K562 (cell line): ENCODE measurements at regions not wholly inside any gene's neighbourhood (a gene's known extent, or its start where the extent isn't known, plus 50 kb on each side); places are given as distances from the start of the nearest gene placed in this dataset.

Experiments
- ATAC-seq: fragments of 200-7000 bp; cut with Tn5 transposase; 3 replicates; pipeline ENCODE4 v1.9.1; 2020; ENCODE audit warnings: moderate library complexity
- BruUV-seq: library from RNA; stranded (reverse); fragments of 400-500 nt; replicated peaks from 2 replicates; lab custom pipeline; 2021; lab: Mats Ljungman, UMichigan
- CTCF ChIA-PET: fragments of 300-600 bp; formaldehyde crosslinking; extraction: SDS; loops from one replicate; lab custom pipeline; 2021; ENCODE audit warnings: low intra/inter-chr PET ratio; lab: Yijun Ruan, JAX
- POLR2A ChIA-PET: fragments of 300-600, 350-650 bp; sonication (Branson Sonifier 250); formaldehyde crosslinking; extraction: SDS; loops from one replicate; lab custom pipeline; 2021; ENCODE audit warnings: antibody characterized with exemption, inconsistent platforms; lab: Yijun Ruan, JAX
- DNase-seq, 4 experiments: peaks; one replicate each; pipeline versions ENCODE4 v3.0.0 to v3.0.0-alpha.2; 2011 to 2018; ENCODE audit warnings: low spot score in 3 of 4, mixed read lengths in 3 of 4; ENCODE audit errors: extremely low read depth in 1 of 4
- FAIRE-seq: peaks from 2 replicates; lab custom pipeline; 2011; peaks lifted over from hg19 to GRCh38; lab: Jason Lieb, UNC
- H2AFZ ChIP-seq: 2 replicates; pipeline ENCODE4 v1.6.0; 2011; ENCODE audit warnings: low read depth, low read length, control low read depth, inconsistent platforms
- H3K27ac ChIP-seq: fragments of 200-600 bp; 3 replicates; pipeline ENCODE4 v1.8.0; 2011; ENCODE audit warnings: low read depth, mild to moderate bottlenecking, control low read depth, inconsistent platforms, low read length, moderate library complexity, mixed read lengths; ENCODE audit errors: extremely low read depth
- H3K27me3 ChIP-seq, 2 experiments: fragments of 300-600 bp in 1 of 2; 2 replicates in 1 of 2; 3 replicates in 1 of 2; pipeline versions ENCODE4 v1.6.0 to v1.8.0; 2011; ENCODE audit warnings: inconsistent platforms in 2 of 2, low read length in 2 of 2, mild to moderate bottlenecking in 1 of 2, mixed read lengths in 1 of 2, moderate library complexity in 1 of 2; ENCODE audit not compliant: control insufficient read depth in 2 of 2, insufficient read depth in 2 of 2
- H3K36me3 ChIP-seq: fragments of 300-600 bp; 3 replicates; pipeline ENCODE4 v1.8.0; 2011; ENCODE audit warnings: mild to moderate bottlenecking, low read length, inconsistent platforms; ENCODE audit not compliant: control insufficient read depth, insufficient read depth
- H3K4me1 ChIP-seq, 2 experiments: fragments of 200-600 bp in 1 of 2; replicated peaks in 1 of 2; 2 replicates in 1 of 2; 3 replicates in 1 of 2; pipeline versions ENCODE4 v1.5.1 to v1.8.0; 2011; ENCODE audit warnings: inconsistent platforms in 2 of 2, low read length in 2 of 2, mild to moderate bottlenecking in 1 of 2, mixed read lengths in 1 of 2, moderate library complexity in 1 of 2; ENCODE audit not compliant: control insufficient read depth in 2 of 2, insufficient read depth in 2 of 2
- H3K4me2 ChIP-seq: 2 replicates; pipeline ENCODE4 v1.6.1; 2011; ENCODE audit warnings: low read length, control low read depth, inconsistent platforms, mixed read lengths; ENCODE audit not compliant: insufficient read depth
- H3K4me3 ChIP-seq: fragments of 200-600 bp; sonication (generic), shearing (Covaris generic); 2 replicates; pipeline ENCODE4 v1.5.1; 2016; ENCODE audit warnings: control low read depth, inconsistent platforms
- H3K79me2 ChIP-seq: fragments of 200-600 bp; 3 replicates; pipeline ENCODE4 v1.8.0; 2011; ENCODE audit warnings: low read length, inconsistent platforms; ENCODE audit not compliant: control insufficient read depth, insufficient read depth
- H3K9ac ChIP-seq, 2 experiments: 2 replicates each; pipeline versions ENCODE4 v1.6.0 to v1.6.1; 2011; ENCODE audit warnings: low read depth in 2 of 2, low read length in 2 of 2, control low read depth in 1 of 2, inconsistent platforms in 1 of 2, mild to moderate bottlenecking in 1 of 2, mixed read lengths in 1 of 2; ENCODE audit not compliant: insufficient read depth in 1 of 2
- H3K9me1 ChIP-seq: one replicate; pipeline ENCODE4 v1.6.0; 2011; ENCODE audit warnings: inconsistent platforms, mild to moderate bottlenecking, low read length, moderate library complexity; ENCODE audit not compliant: control insufficient read depth, insufficient read depth
- H3K9me3 ChIP-seq: replicated peaks from 2 replicates; pipeline ENCODE4 v1.5.1; 2011; ENCODE audit warnings: low read depth, low read length, inconsistent platforms; ENCODE audit not compliant: control insufficient read depth, insufficient read depth
- H4K20me1 ChIP-seq: replicated peaks from 2 replicates; pipeline ENCODE4 v1.6.1; 2011; ENCODE audit warnings: low read length, inconsistent platforms, mixed read lengths; ENCODE audit not compliant: control insufficient read depth, insufficient read depth
- ATF3 ChIP-seq, 2 experiments: fragments of 450-650 bp in 1 of 2; sonication (generic) in 1 of 2; formaldehyde crosslinking in 1 of 2; IDR thresholded peaks in 1 of 2; conservative IDR thresholded peaks in 1 of 2; 2 replicates each; pipeline versions ENCODE4 v1.6.1 to v1.8.1; 2016 to 2023; ENCODE audit warnings: mild to moderate bottlenecking in 2 of 2, moderate library complexity in 2 of 2, inconsistent platforms in 1 of 2, missing genetic modification reagents in 1 of 2
- EGR1 ChIP-seq: fragments of 450-650 bp; conservative IDR thresholded peaks from 2 replicates; pipeline ENCODE4 v1.6.1; 2017; ENCODE audit warnings: mild to moderate bottlenecking
- HMG20A ChIP-seq: fragments of 450-650 bp; formaldehyde crosslinking; conservative IDR thresholded peaks from 2 replicates; pipeline ENCODE4 v1.4.0; 2020; ENCODE audit warnings: mild to moderate bottlenecking, mixed read lengths
- KLF16 ChIP-seq: IDR thresholded peaks from 2 replicates; pipeline ENCODE4 v1.6.1; 2016; ENCODE audit warnings: antibody characterized with exemption
- MCM3 ChIP-seq: fragments of 450-650 bp; IDR thresholded peaks from 2 replicates; pipeline ENCODE4 v1.6.1; 2016
- PPARD ChIP-seq: fragments of 250-450 bp; sonication (Bioruptor Pico); IDR thresholded peaks from 2 replicates; pipeline ENCODE4 v1.8.0; 2022; ENCODE audit warnings: inconsistent platforms, mild to moderate bottlenecking, moderate library complexity
- RBM22 ChIP-seq: fragments of 200-400 bp; formaldehyde crosslinking; IDR thresholded peaks from 2 replicates; pipeline ENCODE4 v1.6.1; 2018; ENCODE audit warnings: low read length, low read depth; ENCODE audit not compliant: poor library complexity, severe bottlenecking
- WGBS: fragments of 100-300 bp; shearing (Covaris generic); methylation state at CpG from one replicate; pipeline ENCODE4 v1.1.6; 2016; ENCODE audit warnings: low coverage, mixed read lengths; ENCODE audit not compliant: insufficient coverage; ENCODE audit errors: missing lambda C conversion rate; 5-methylcytosine and 5-hydroxymethylcytosine counted together
- in situ Hi-C: fragments of 300-500 bp; cut with MboI; formaldehyde crosslinking; loops from 4 replicates; pipeline ENCODE4 v1.15.0; 2018; ENCODE audit warnings: inconsistent platforms, mixed read lengths
- intact Hi-C: fragments of 100-400 bp; cut with micrococcal nuclease; formaldehyde crosslinking; loops from 2 replicates; pipeline ENCODE4 v1.14.2; 2022

GRCh38 chr11:116563712-116564047 lies 209.1 kb downstream of the BUD13 start (continued):
- TF ChIP-seq RBM22 = no peak
- no peak for TF ChIP-seq HMG20A (CRISPR knock-in tag)
- TF ChIP-seq ATF3 (IDR thresholded peaks at IDR 0.05) = no peak
- TF ChIP-seq ATF3 (CRISPR knock-in tag; conservative IDR thresholded peaks at IDR 0.05) = no peak
- TF ChIP-seq MCM3 = no peak

GRCh38 chr11:116563028-116563711 lies 209.6 kb downstream of the BUD13 start:
- H3K36me3 ChIP-seq = no peaks in the 10 kb centered on the region
- CTCF ChIA-PET = no interaction called here
- FAIRE-seq (no peak), DNase-seq (peak in 1 of 4 experiments; percentile 8), ATAC-seq (peak; percentile 49)
- no peaks in the 10 kb centered on the region for H3K9me3 ChIP-seq
- under 1% methylated on average over 10 of the region's 10 CpGs for WGBS
- H3K9me1 ChIP-seq = no peaks in the 10 kb centered on the region
- no peaks in the 10 kb centered on the region for H3K4me1 ChIP-seq
- in situ Hi-C loops = no loop called here
- POLR2A ChIA-PET = no interaction called here
- H3K27me3 ChIP-seq = peaks cover 0 to 23% of the 10 kb centered on the region in 2 experiments; a peak in 2 of 5 replicates
- H3K27ac ChIP-seq = no peak overlapping the region
- TF ChIP-seq PPARD (CRISPR knock-in tag) (no peak), EGR1 (peak; percentile 45), KLF16 (no peak)
- H3K9ac ChIP-seq = no peak overlapping the region
- H4K20me1 ChIP-seq = peaks cover 5% of the 10 kb centered on the region; the same call in 1 of the 2 replicates
- no peak overlapping the region for H3K4me3 ChIP-seq
- H3K79me2 ChIP-seq = no peaks in the 10 kb centered on the region
- no peak overlapping the region for H3K4me2 ChIP-seq
- intact Hi-C loops = no loop called here
- no peak overlapping the region for H2AFZ ChIP-seq
- BruUV-seq = no TSS peak
